IPS-11a (cell line): ENCODE measurements at regions not wholly inside any gene's neighbourhood (a gene's known extent, or its start where the extent isn't known, plus 50 kb on each side); places are given as distances from the start of the nearest gene placed in this dataset.

Source experiments
- H3K4me3 ChIP-seq: one replicate; pipeline ENCODE4 v1.5.1; 2013; ENCODE audit warnings: low read depth, low read length, control low read depth

GRCh38 chr13:108360139-108360538 lies 90.6 kb downstream of the TNFSF13B start:
- no peak overlapping the region for H3K4me3 ChIP-seq

- no peak overlapping the region for H3K4me3 ChIP-seq
Observed at GRCh38 chr13:108361769-108362168, 92.3 kb downstream of the TNFSF13B start.

GRCh38 chr13:108363666-108364065 lies 94.1 kb downstream of the TNFSF13B start:
- H3K4me3 ChIP-seq = no peak overlapping the region

GRCh38 chr13:108365255-108365654 lies 95.7 kb downstream of the TNFSF13B start:
- H3K4me3 ChIP-seq = no peak overlapping the region

- no peak overlapping the region for H3K4me3 ChIP-seq
Observed at GRCh38 chr13:108368250-108368905, 98.9 kb downstream of the TNFSF13B start.

- H3K4me3 ChIP-seq = no peak overlapping the region
Observed at GRCh38 chr13:108369412-108369811, 99.9 kb downstream of the TNFSF13B start.

GRCh38 chr13:108375034-108375433 lies 105.5 kb downstream of the TNFSF13B start:
- H3K4me3 ChIP-seq = no peak overlapping the region

- no peak overlapping the region for H3K4me3 ChIP-seq
Observed at GRCh38 chr13:108375772-108376171, 106.3 kb downstream of the TNFSF13B start.

- H3K4me3 ChIP-seq = no peak overlapping the region
Observed at GRCh38 chr13:108376308-108376707, 106.8 kb downstream of the TNFSF13B start.

- H3K4me3 ChIP-seq = no peak overlapping the region
Observed at GRCh38 chr13:108377646-108378206, 108.2 kb downstream of the TNFSF13B start.

GRCh38 chr13:108383667-108384066 lies 114.1 kb downstream of the TNFSF13B start:
- H3K4me3 ChIP-seq = no peak overlapping the region

GRCh38 chr13:108387156-108387555 lies 117.6 kb downstream of the TNFSF13B start:
- H3K4me3 ChIP-seq = no peak overlapping the region

- H3K4me3 ChIP-seq = no peak overlapping the region
Observed at GRCh38 chr13:108402850-108403249, 133.3 kb downstream of the TNFSF13B start.

- H3K4me3 ChIP-seq = no peak overlapping the region
Observed at GRCh38 chr13:108407495-108407894, 138.0 kb downstream of the TNFSF13B start.

GRCh38 chr13:108408672-108409071 lies 139.2 kb downstream of the TNFSF13B start:
- no peak overlapping the region for H3K4me3 ChIP-seq

GRCh38 chr13:108409730-108410129 lies 140.2 kb downstream of the TNFSF13B start:
- H3K4me3 ChIP-seq = no peak overlapping the region

- H3K4me3 ChIP-seq = no peak overlapping the region
Observed at GRCh38 chr13:108419768-108420167, 150.2 kb downstream of the TNFSF13B start.

- H3K4me3 ChIP-seq = no peak overlapping the region
Observed at GRCh38 chr13:108425056-108425455, 155.5 kb downstream of the TNFSF13B start.

- H3K4me3 ChIP-seq = no peak overlapping the region
Observed at GRCh38 chr13:108426893-108427292, 157.4 kb downstream of the TNFSF13B start.

- H3K4me3 ChIP-seq = no peak overlapping the region
Observed at GRCh38 chr13:108427355-108427754, 157.8 kb downstream of the TNFSF13B start.

GRCh38 chr13:108428691-108429090 lies 159.2 kb downstream of the TNFSF13B start:
- no peak overlapping the region for H3K4me3 ChIP-seq

- H3K4me3 ChIP-seq = no peak overlapping the region
Observed at GRCh38 chr13:108433976-108434755, 164.6 kb downstream of the TNFSF13B start.
